ENCODE measurements at regions not wholly inside any gene's neighbourhood (a gene's known extent, or its start where the extent isn't known, plus 50 kb on each side); places are given as distances from the start of the nearest gene placed in this dataset.

GRCh38 chr5:120767178-120767820 lies 303.2 kb downstream of the PRR16 start:
- Histone ChIP-seq H3K36me3 (ENCODE audit: control insufficient read depth, low read length) (no peaks in the 10 kb centered on the region), H3K4me2 (ENCODE audit: low read length) (no peak overlapping the region), H3K79me2 (ENCODE audit: control insufficient read depth, low read length) (no peaks in the 10 kb centered on the region), H3K9me3 (ENCODE audit: control insufficient read depth, insufficient read depth, low read length) (no peaks in the 10 kb centered on the region), H3K4me3 (ENCODE audit: low read length) (no peak overlapping the region), H3K4me1 (ENCODE audit: control insufficient read depth, low read length) (no peaks in the 10 kb centered on the region), H3F3A (ENCODE audit: control insufficient read depth, insufficient read depth) (no peaks in the 10 kb centered on the region), H3K27ac (ENCODE audit: low read depth, low read length) (no peak overlapping the region), H4K20me1 (ENCODE audit: control insufficient read depth, insufficient read depth, low read depth, low read length) (no peaks in the 10 kb centered on the region), H3K9me2 (replicated peaks; ENCODE audit: control insufficient read depth, low read length) (no peaks in the 10 kb centered on the region), H3K27me3 (ENCODE audit: control insufficient read depth, low read length) (no peaks in the 10 kb centered on the region)
- TF ChIP-seq EZH2phosphoT487 (IDR thresholded peaks at IDR 0.05; ENCODE audit: borderline replicate concordance, low read length), result no peak
- TF ChIP-seq, protein P1, sequence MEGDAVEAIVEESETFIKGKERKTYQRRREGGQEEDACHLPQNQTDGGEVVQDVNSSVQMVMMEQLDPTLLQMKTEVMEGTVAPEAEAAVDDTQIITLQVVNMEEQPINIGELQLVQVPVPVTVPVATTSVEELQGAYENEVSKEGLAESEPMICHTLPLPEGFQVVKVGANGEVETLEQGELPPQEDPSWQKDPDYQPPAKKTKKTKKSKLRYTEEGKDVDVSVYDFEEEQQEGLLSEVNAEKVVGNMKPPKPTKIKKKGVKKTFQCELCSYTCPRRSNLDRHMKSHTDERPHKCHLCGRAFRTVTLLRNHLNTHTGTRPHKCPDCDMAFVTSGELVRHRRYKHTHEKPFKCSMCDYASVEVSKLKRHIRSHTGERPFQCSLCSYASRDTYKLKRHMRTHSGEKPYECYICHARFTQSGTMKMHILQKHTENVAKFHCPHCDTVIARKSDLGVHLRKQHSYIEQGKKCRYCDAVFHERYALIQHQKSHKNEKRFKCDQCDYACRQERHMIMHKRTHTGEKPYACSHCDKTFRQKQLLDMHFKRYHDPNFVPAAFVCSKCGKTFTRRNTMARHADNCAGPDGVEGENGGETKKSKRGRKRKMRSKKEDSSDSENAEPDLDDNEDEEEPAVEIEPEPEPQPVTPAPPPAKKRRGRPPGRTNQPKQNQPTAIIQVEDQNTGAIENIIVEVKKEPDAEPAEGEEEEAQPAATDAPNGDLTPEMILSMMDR (IDR thresholded peaks at IDR 0.05; ENCODE audit: low read depth, low read length, poor library complexity, severe bottlenecking), result no peak

GRCh38 chr5:120769312-120769872 lies 305.3 kb downstream of the PRR16 start:
- Histone ChIP-seq H3K36me3 (ENCODE audit: control insufficient read depth, low read length) (no peaks in the 10 kb centered on the region), H3K4me3 (ENCODE audit: low read length) (no peak overlapping the region), H3K27me3 (ENCODE audit: control insufficient read depth, low read length) (no peaks in the 10 kb centered on the region), H3K79me2 (ENCODE audit: control insufficient read depth, low read length) (no peaks in the 10 kb centered on the region), H3K27ac (ENCODE audit: low read depth, low read length) (no peak overlapping the region), H3K4me2 (ENCODE audit: low read length) (no peak overlapping the region), H3K4me1 (ENCODE audit: control insufficient read depth, low read length) (no peaks in the 10 kb centered on the region), H4K20me1 (ENCODE audit: control insufficient read depth, insufficient read depth, low read depth, low read length) (no peaks in the 10 kb centered on the region), H3K9me3 (ENCODE audit: control insufficient read depth, insufficient read depth, low read length) (no peaks in the 10 kb centered on the region), H3F3A (ENCODE audit: control insufficient read depth, insufficient read depth) (no peaks in the 10 kb centered on the region), H3K9me2 (replicated peaks; ENCODE audit: control insufficient read depth, low read length) (no peaks in the 10 kb centered on the region)
- TF ChIP-seq EZH2phosphoT487 (IDR thresholded peaks at IDR 0.05; ENCODE audit: borderline replicate concordance, low read length), result no peak
- TF ChIP-seq, protein P1 (IDR thresholded peaks at IDR 0.05; ENCODE audit: low read depth, low read length, poor library complexity, severe bottlenecking), result no peak

GRCh38 chr5:120771202-120771601 lies 307.1 kb downstream of the PRR16 start:
- TF ChIP-seq, protein P1 (IDR thresholded peaks at IDR 0.05; ENCODE audit: low read depth, low read length, poor library complexity, severe bottlenecking), result no peak
- TF ChIP-seq EZH2phosphoT487 (IDR thresholded peaks at IDR 0.05; ENCODE audit: borderline replicate concordance, low read length), result no peak
- no peak overlapping the region for H3K4me2 ChIP-seq (ENCODE audit: low read length)
- no peaks in the 10 kb centered on the region for H4K20me1 ChIP-seq (ENCODE audit: control insufficient read depth, insufficient read depth, low read depth, low read length)

More at GRCh38 chr5:120771202-120771601, 307.1 kb downstream of the PRR16 start:
- H3K4me1 ChIP-seq (ENCODE audit: control insufficient read depth, low read length), result no peaks in the 10 kb centered on the region
- H3K36me3 ChIP-seq (ENCODE audit: control insufficient read depth, low read length), result no peaks in the 10 kb centered on the region
- no peak overlapping the region for H3K27ac ChIP-seq (ENCODE audit: low read depth, low read length)
- no peak overlapping the region for H3K4me3 ChIP-seq (ENCODE audit: low read length)
- no peaks in the 10 kb centered on the region for H3K9me3 ChIP-seq (ENCODE audit: control insufficient read depth, insufficient read depth, low read length)
- no peaks in the 10 kb centered on the region for H3F3A ChIP-seq (ENCODE audit: control insufficient read depth, insufficient read depth)
- H3K27me3 ChIP-seq (ENCODE audit: control insufficient read depth, low read length), result no peaks in the 10 kb centered on the region
- H3K9me2 ChIP-seq (replicated peaks; ENCODE audit: control insufficient read depth, low read length), result no peaks in the 10 kb centered on the region
- no peaks in the 10 kb centered on the region for H3K79me2 ChIP-seq (ENCODE audit: control insufficient read depth, low read length)
